ENCODE measurements at regions not wholly inside any gene's neighbourhood (a gene's known extent, or its start where the extent isn't known, plus 50 kb on each side); places are given as distances from the start of the nearest gene placed in this dataset.
A peak's percentile ranks its signal among the peaks of the same experiment; 100 is the strongest.

DNA sequence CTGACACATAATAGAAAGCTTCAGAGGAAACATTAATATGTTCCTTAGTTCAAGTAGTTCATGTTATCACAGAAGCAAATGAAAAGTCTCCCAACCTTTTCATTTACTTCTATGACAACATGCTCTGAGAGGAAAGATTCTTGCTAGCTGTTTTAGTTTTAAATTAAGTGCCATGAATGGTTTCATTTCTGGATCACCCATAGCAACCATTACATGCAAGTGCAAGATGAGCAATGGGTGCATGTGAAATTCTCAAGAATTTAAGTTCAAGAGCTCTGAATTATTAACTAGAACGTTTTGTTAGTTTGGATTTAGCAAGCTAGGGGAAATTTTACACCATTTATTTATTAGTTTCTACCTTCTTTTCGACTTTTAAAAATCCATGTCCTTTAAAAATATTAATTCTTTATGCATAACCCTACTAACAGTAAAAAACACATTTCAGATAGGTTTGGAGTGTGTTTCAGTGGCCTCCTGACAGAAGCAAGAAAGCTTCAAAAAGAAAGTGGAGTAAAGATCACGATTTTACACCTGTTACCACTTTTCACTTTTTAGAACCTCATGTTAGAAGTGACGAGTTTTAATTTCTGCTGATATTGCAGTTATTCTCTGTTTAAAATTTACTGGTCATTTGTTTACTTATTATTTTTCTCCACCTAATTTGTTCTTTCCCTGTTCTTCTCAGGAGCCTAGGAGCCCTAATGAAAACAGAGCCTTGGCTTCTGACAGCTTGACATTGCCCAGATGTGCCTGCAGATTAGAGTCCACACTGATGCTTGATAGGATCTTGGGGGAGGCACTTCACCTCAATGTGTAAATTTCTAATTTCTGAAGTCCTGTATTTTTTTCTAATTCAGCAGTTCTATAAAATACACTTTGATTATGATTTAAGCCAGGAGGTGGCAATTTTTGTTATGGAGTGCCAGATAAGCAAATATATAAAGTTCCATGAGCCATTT lies 995.3 kb upstream of the PHF14 start:
- no peak overlapping the region for H3K4me3 ChIP-seq (ENCODE audit: low read depth, low read length)
- no peak for DNase-seq (ENCODE audit: low read depth)
- no peak for TF ChIP-seq MYC (IDR thresholded peaks at IDR 0.05; ENCODE audit: low read depth, low read length)
- no peak for TF ChIP-seq POLR2A (IDR thresholded peaks at IDR 0.05; ENCODE audit: extremely low read depth, insufficient read length)
- no peak for TF ChIP-seq CTCF (IDR thresholded peaks at IDR 0.05; ENCODE audit: low read depth, low read length)
- TF ChIP-seq, protein P1, sequence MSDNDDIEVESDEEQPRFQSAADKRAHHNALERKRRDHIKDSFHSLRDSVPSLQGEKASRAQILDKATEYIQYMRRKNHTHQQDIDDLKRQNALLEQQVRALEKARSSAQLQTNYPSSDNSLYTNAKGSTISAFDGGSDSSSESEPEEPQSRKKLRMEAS (IDR thresholded peaks at IDR 0.05; ENCODE audit: low read depth, low read length) = no peak

DNA sequence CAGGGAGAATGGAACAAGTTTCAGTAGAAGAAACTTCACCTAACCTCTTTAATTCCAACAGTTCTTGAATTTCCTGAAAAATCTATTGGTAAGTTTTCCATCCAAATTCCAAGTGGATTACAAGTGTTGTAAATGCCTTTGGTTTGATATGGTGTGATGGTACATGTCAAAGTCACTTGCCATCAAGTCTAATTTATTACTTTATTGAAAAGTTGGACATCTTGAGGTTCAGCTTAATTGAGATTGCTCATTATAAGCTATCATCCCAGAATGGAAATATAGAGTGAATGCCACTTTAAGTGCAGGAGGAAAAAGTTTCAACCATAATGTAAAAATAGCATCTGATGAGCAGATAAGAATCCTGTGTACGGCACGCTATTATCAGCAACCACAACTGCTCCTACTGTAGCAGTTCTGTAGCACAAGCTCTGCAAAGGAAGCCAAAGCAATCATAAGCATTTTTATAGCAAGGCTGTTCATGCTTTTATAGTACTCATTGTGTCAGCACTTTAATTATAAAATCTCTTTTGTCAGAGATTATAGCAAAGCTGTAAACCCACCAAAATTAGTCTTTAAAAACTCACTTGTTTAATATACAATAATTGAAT lies 991.8 kb upstream of the PHF14 start:
- no peak for DNase-seq (ENCODE audit: low read depth)
- TF ChIP-seq CTCF (IDR thresholded peaks at IDR 0.05; ENCODE audit: low read depth, low read length) = no peak
- TF ChIP-seq, protein P1 (IDR thresholded peaks at IDR 0.05; ENCODE audit: low read depth, low read length) = no peak
- no peak for TF ChIP-seq POLR2A (IDR thresholded peaks at IDR 0.05; ENCODE audit: extremely low read depth, insufficient read length)
- no peak for TF ChIP-seq MYC (IDR thresholded peaks at IDR 0.05; ENCODE audit: low read depth, low read length)
- no peak overlapping the region for H3K4me3 ChIP-seq (ENCODE audit: low read depth, low read length)

- TF ChIP-seq POLR2A (IDR thresholded peaks at IDR 0.05; ENCODE audit: extremely low read depth, insufficient read length) (no peak), MYC (IDR thresholded peaks at IDR 0.05; ENCODE audit: low read depth, low read length) (no peak), CTCF (IDR thresholded peaks at IDR 0.05; ENCODE audit: low read depth, low read length) (peak; percentile 7)
- TF ChIP-seq, protein P1 (IDR thresholded peaks at IDR 0.05; ENCODE audit: low read depth, low read length) = no peak
- no peak for DNase-seq (ENCODE audit: low read depth)
- H3K4me3 ChIP-seq (ENCODE audit: low read depth, low read length) = no peak overlapping the region
Observed at GRCh38 chr7:9983048-9983447, 990.6 kb upstream of the PHF14 start.

DNA sequence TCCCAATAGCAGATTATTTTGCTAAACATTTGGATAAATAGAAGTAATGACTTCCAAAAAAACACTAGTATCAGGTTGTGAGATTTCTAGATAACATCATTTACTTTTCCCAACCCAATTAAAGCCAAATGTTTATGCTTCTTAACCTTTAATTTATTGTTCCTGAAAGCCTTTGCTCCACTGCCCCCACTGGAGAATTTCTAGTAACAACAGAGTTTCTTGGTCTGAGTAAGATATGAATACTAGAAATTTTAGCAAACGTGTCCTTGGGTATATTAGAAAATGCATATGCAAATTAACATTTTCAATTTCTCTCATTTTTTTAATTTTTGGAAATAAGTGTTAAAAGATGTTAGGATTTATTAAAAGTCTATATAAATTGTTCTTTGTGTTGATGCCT lies 958.0 kb upstream of the PHF14 start:
- no peak overlapping the region for H3K4me3 ChIP-seq (ENCODE audit: low read depth, low read length)
- DNase-seq (ENCODE audit: low read depth) = no peak
- TF ChIP-seq, protein P1 (IDR thresholded peaks at IDR 0.05; ENCODE audit: low read depth, low read length) = no peak
- no peak for TF ChIP-seq CTCF (IDR thresholded peaks at IDR 0.05; ENCODE audit: low read depth, low read length)
- no peak for TF ChIP-seq POLR2A (IDR thresholded peaks at IDR 0.05; ENCODE audit: extremely low read depth, insufficient read length)
- TF ChIP-seq MYC (IDR thresholded peaks at IDR 0.05; ENCODE audit: low read depth, low read length) = no peak

- TF ChIP-seq, protein P1 (IDR thresholded peaks at IDR 0.05; ENCODE audit: low read depth, low read length) = no peak
- TF ChIP-seq POLR2A (IDR thresholded peaks at IDR 0.05; ENCODE audit: extremely low read depth, insufficient read length) (no peak), MYC (IDR thresholded peaks at IDR 0.05; ENCODE audit: low read depth, low read length) (no peak), CTCF (IDR thresholded peaks at IDR 0.05; ENCODE audit: low read depth, low read length) (no peak)
- no peak for DNase-seq (ENCODE audit: low read depth)
Observed at GRCh38 chr7:10022480-10022879, 951.2 kb upstream of the PHF14 start.

More at GRCh38 chr7:10022480-10022879, 951.2 kb upstream of the PHF14 start:
- H3K4me3 ChIP-seq (ENCODE audit: low read depth, low read length) = no peak overlapping the region

All from NB4 (cell line).